IPS DF 6.9 (cell line): ENCODE measurements at regions not wholly inside any gene's neighbourhood (a gene's known extent, or its start where the extent isn't known, plus 50 kb on each side); places are given as distances from the start of the nearest gene placed in this dataset.

Experiments
- DNase-seq: peaks from one replicate; pipeline ENCODE4 v3.0.0-alpha.2; 2013; ENCODE audit warnings: low read depth, low spot score
- H3K27ac ChIP-seq: one replicate; pipeline ENCODE4 v1.5.1; 2013; ENCODE audit warnings: low read length, control low read depth
- H3K27me3 ChIP-seq: 2 replicates; pipeline ENCODE4 v1.6.1; 2013; ENCODE audit warnings: mild to moderate bottlenecking, low read length; ENCODE audit not compliant: control insufficient read depth, insufficient read depth
- H3K36me3 ChIP-seq: 2 replicates; pipeline ENCODE4 v1.6.1; 2013; ENCODE audit warnings: low read length; ENCODE audit not compliant: control insufficient read depth, insufficient read depth
- H3K4me1 ChIP-seq: 2 replicates; pipeline ENCODE4 v1.6.1; 2013; ENCODE audit warnings: low read length; ENCODE audit not compliant: control insufficient read depth, insufficient read depth
- H3K4me3 ChIP-seq: 2 replicates; pipeline ENCODE4 v1.5.1; 2013; ENCODE audit warnings: mild to moderate bottlenecking, low read length
- H3K9me3 ChIP-seq: 2 replicates; pipeline ENCODE4 v1.6.1; 2013; ENCODE audit warnings: low read length, inconsistent platforms; ENCODE audit not compliant: control insufficient read depth, insufficient read depth
- WGBS: extraction: QIAGEN DNeasy Blood & Tissue Kit; methylation state at CpG from one replicate; pipeline ENCODE4 v1.1.7; 2013; ENCODE audit warnings: mixed read lengths, missing lambda C conversion rate; ENCODE audit not compliant: insufficient read length, insufficient coverage; 5-methylcytosine and 5-hydroxymethylcytosine counted together

GRCh38 chr9:13414349-13414748, 134.9 kb upstream of the MPDZ start:
- no peaks in the 10 kb centered on the region for H3K9me3 ChIP-seq
- no peaks in the 10 kb centered on the region for H3K4me1 ChIP-seq
- no peak overlapping the region for H3K4me3 ChIP-seq
- no peaks in the 10 kb centered on the region for H3K27me3 ChIP-seq
- DNase-seq, result no peak
- no peak overlapping the region for H3K27ac ChIP-seq
- no peaks in the 10 kb centered on the region for H3K36me3 ChIP-seq

- H3K27ac ChIP-seq, result no peak overlapping the region
- H3K4me3 ChIP-seq, result no peak overlapping the region
- WGBS, result no CpG with 5 or more reads among the region's 2 CpGs
- no peaks in the 10 kb centered on the region for H3K9me3 ChIP-seq
- H3K27me3 ChIP-seq, result no peaks in the 10 kb centered on the region
- no peaks in the 10 kb centered on the region for H3K4me1 ChIP-seq
- DNase-seq, result no peak
- H3K36me3 ChIP-seq, result no peaks in the 10 kb centered on the region
These were observed 132.8 kb upstream of the MPDZ start for GRCh38 chr9:13412331-13412730.

GRCh38 chr9:13411791-13412190, 132.3 kb upstream of the MPDZ start:
- no peak for DNase-seq
- H3K27me3 ChIP-seq, result no peaks in the 10 kb centered on the region
- H3K27ac ChIP-seq, result no peak overlapping the region
- no peak overlapping the region for H3K4me3 ChIP-seq
- H3K9me3 ChIP-seq, result no peaks in the 10 kb centered on the region
- H3K4me1 ChIP-seq, result no peaks in the 10 kb centered on the region
- H3K36me3 ChIP-seq, result no peaks in the 10 kb centered on the region

DNA sequence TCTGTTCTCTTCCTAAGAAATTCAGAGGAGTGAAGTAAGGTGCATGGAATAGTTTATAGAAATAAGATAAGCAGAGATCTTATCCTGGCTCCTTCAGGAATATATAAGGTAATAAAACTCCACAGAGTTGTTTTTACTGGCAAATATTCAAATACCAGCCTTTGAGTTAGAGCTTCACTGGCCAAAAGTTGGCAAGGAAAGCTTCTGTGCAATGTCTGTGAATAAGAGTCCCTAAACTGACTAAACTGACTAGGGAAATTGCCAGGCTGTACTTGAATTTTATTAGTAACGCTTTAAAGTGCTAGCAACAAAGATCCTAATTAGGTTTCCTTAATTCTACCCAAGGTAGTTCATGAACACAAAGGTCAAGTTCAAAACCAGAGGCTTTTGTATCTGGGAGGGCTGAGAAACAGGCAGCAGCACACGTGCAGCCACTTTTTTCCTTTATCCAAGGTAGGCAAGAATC, 131.1 kb upstream of the MPDZ start:
- WGBS, result no CpG with 5 or more reads among the region's 2 CpGs
- no peak for DNase-seq
- no peak overlapping the region for H3K4me3 ChIP-seq
- H3K36me3 ChIP-seq, result no peaks in the 10 kb centered on the region
- H3K27ac ChIP-seq, result no peak overlapping the region
- no peaks in the 10 kb centered on the region for H3K9me3 ChIP-seq
- no peaks in the 10 kb centered on the region for H3K4me1 ChIP-seq
- no peaks in the 10 kb centered on the region for H3K27me3 ChIP-seq

DNA sequence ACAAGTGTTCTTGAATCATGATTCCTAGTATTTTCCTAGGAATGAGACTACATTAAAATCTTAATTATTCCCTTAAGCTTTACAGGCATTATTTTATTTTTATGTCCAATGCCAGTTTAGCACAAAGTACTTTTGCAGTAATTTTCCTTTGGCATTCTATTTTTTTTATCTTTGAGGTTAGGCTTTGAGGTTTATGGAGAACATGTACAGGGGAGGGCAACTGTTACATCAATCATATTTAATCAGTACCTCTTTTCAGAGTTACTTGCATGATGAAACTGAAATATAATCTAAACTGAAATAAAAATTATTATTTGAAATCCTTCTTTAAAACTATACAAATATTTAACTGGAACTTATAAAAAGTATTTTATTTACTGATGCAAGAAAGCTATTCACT, 118.2 kb upstream of the MPDZ start:
- H3K36me3 ChIP-seq, result no peaks in the 10 kb centered on the region
- no peaks in the 10 kb centered on the region for H3K9me3 ChIP-seq
- no peak overlapping the region for H3K4me3 ChIP-seq
- H3K4me1 ChIP-seq, result no peaks in the 10 kb centered on the region
- H3K27me3 ChIP-seq, result no peaks in the 10 kb centered on the region
- H3K27ac ChIP-seq, result no peak overlapping the region
- DNase-seq, result no peak

- Histone ChIP-seq H3K9me3 (no peaks in the 10 kb centered on the region), H3K36me3 (no peaks in the 10 kb centered on the region), H3K27me3 (no peaks in the 10 kb centered on the region), H3K4me1 (no peaks in the 10 kb centered on the region), H3K4me3 (no peak overlapping the region), H3K27ac (no peak overlapping the region)
- no peak for DNase-seq
- WGBS, result no CpG with 5 or more reads among the region's 4 CpGs
These were observed 117.7 kb upstream of the MPDZ start for GRCh38 chr9:13397220-13397619.

GRCh38 chr9:13396418-13396817, 116.9 kb upstream of the MPDZ start:
- Histone ChIP-seq H3K36me3 (no peaks in the 10 kb centered on the region), H3K9me3 (no peaks in the 10 kb centered on the region), H3K27ac (no peak overlapping the region), H3K4me1 (no peaks in the 10 kb centered on the region), H3K27me3 (no peaks in the 10 kb centered on the region), H3K4me3 (no peak overlapping the region)
- DNase-seq, result no peak
- WGBS, result no CpG with 5 or more reads among the region's 4 CpGs

DNA sequence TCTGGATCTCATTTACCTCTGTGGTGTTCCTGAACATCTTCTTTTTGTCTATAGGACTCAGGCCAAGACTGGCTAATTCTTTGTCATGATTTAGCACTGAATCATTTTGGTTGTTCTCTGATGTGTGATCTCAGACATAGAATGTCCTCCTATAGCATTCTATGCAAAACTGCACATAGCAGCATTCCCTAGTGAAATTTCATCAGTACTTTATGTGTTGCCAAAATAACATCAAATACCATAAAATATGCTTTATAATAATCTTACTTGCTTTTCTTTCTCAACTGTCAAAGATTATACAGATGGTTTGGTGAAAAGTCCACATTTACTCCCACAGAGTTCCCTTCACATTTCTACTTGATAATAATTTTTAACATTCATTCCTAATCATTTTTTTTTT, 115.7 kb upstream of the MPDZ start:
- Histone ChIP-seq H3K36me3 (no peaks in the 10 kb centered on the region), H3K9me3 (no peaks in the 10 kb centered on the region), H3K27ac (no peak overlapping the region), H3K4me1 (no peaks in the 10 kb centered on the region), H3K27me3 (no peaks in the 10 kb centered on the region), H3K4me3 (no peak overlapping the region)
- DNase-seq, result no peak

DNA sequence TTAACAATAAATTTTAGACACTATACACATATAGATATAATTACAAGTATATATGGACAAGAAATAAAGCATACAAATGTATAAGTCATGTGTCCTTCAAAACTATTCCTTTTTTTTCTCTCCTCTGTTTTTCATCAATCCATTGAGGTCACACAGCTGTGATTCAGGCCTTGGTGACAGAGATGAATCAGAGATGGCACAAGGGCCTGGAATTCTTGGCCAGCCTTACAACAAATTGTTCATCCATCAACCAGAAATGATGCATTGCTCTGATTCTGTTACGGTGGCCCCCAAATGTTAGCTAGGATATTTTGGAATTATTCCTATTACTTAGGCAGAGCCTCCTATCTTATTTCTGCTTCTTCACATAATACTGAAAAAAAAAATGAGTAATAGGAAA, 108.7 kb upstream of the MPDZ start:
- H3K9me3 ChIP-seq, result no peaks in the 10 kb centered on the region
- no CpG with 5 or more reads among the region's 1 CpG for WGBS
- H3K4me1 ChIP-seq, result no peaks in the 10 kb centered on the region
- no peak for DNase-seq
- H3K36me3 ChIP-seq, result no peaks in the 10 kb centered on the region
- no peaks in the 10 kb centered on the region for H3K27me3 ChIP-seq
- no peak overlapping the region for H3K27ac ChIP-seq
- no peak overlapping the region for H3K4me3 ChIP-seq

DNA sequence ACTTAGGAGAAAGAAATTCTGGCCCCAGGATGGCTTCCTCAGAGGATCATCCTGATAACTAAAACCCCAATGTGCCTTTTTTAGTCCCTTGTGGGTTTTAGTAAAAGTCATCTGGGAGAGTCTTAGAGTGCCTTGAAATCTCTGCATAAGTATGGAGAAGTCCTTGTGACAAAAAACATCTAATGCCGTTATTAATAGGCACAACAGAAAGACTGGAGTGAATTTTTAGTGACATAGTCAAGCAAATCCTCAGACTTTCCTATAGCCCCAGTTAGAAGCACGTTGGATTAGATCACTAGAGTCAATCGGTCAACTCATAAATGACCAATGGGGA, 108.2 kb upstream of the MPDZ start:
- H3K9me3 ChIP-seq, result no peaks in the 10 kb centered on the region
- no peaks in the 10 kb centered on the region for H3K27me3 ChIP-seq
- no peaks in the 10 kb centered on the region for H3K36me3 ChIP-seq
- H3K4me3 ChIP-seq, result no peak overlapping the region
- DNase-seq, result no peak
- WGBS, result no CpG with 5 or more reads among the region's 3 CpGs
- H3K4me1 ChIP-seq, result no peaks in the 10 kb centered on the region
- H3K27ac ChIP-seq, result no peak overlapping the region

DNA sequence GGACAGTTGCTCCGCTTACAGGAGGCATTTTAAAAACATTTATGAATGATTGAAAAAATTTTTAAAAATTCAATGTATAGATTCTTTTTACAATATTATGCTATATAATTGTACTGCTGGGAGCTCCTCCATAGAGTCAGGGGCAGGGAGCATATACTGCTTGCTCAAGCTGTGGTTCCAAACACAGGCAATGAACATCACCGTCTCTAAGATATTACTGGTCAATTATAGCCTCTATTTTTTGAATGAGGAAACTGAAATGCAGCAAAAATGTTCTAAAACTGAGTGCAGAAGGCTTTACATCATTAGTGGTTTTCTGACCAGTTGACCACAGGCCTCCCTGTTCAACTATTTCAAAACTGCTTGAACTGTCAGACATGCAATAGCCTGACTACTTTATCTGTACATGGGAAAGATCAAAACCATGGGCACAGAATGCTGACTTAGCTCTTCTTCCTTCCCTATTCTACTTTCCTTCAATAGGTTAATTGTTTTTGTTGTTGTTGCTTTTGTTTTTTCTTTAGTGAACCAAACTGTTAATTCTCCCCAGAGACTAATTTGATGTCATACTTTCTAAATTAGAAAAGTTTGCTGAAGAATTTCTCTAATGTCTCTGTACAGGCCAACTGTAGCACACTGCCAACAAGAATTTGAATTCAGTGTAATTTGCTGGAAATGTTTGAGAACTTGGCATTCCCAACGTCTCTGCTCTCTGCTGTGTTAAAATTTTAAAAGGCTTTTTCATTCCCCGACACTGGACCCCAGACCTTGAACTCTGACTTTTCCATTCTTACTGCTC, 107.6 kb upstream of the MPDZ start:
- H3K27me3 ChIP-seq, result no peaks in the 10 kb centered on the region
- no peak for DNase-seq
- WGBS, result no CpG with 5 or more reads among the region's 4 CpGs
- H3K36me3 ChIP-seq, result no peaks in the 10 kb centered on the region
- no peak overlapping the region for H3K4me3 ChIP-seq
- no peaks in the 10 kb centered on the region for H3K4me1 ChIP-seq
- H3K27ac ChIP-seq, result no peak overlapping the region
- no peaks in the 10 kb centered on the region for H3K9me3 ChIP-seq
